HUDEP-2 (cell line): ENCODE measurements at regions not wholly inside any gene's neighbourhood (a gene's known extent, or its start where the extent isn't known, plus 50 kb on each side); places are given as distances from the start of the nearest gene placed in this dataset.

ENCODE experiments used
- DNase-seq, 76 experiments: peaks; one replicate each; lab custom pipeline; 2025; ENCODE audit not compliant: unreplicated experiment in 76 of 76; lab: John Stamatoyannopoulos, UW

- DNase-seq = no peak
Observed at GRCh38 chr13:62924395-62924794, 1508.7 kb upstream of the PCDH20 start.

- no peak for DNase-seq
Observed at GRCh38 chr13:62920159-62920558, 1504.5 kb upstream of the PCDH20 start.

- no peak for DNase-seq
Observed at GRCh38 chr13:62919491-62919890, 1503.8 kb upstream of the PCDH20 start.

GRCh38 chr13:62910541-62911060 is 1495.0 kb upstream of the PCDH20 start:
- DNase-seq = no peak

- DNase-seq = no peak
Observed at GRCh38 chr13:62908321-62908720, 1492.7 kb upstream of the PCDH20 start.

GRCh38 chr13:62906896-62907295 is 1491.2 kb upstream of the PCDH20 start:
- DNase-seq = no peak

- DNase-seq = no peak
Observed at GRCh38 chr13:62906469-62906868, 1490.8 kb upstream of the PCDH20 start.

- no peak for DNase-seq
Observed at GRCh38 chr13:62887046-62887445, 1471.4 kb upstream of the PCDH20 start.

GRCh38 chr13:62879071-62879470 is 1463.4 kb upstream of the PCDH20 start:
- DNase-seq = no peak

GRCh38 chr13:62875118-62875640 is 1459.5 kb upstream of the PCDH20 start:
- DNase-seq = no peak

- no peak for DNase-seq
Observed at GRCh38 chr13:62850331-62850730, 1434.7 kb upstream of the PCDH20 start.

GRCh38 chr13:62847520-62847919 is 1431.9 kb upstream of the PCDH20 start:
- no peak for DNase-seq

- no peak for DNase-seq
Observed at GRCh38 chr13:62846302-62846701, 1430.7 kb upstream of the PCDH20 start.

GRCh38 chr13:62839338-62839737 is 1423.7 kb upstream of the PCDH20 start:
- DNase-seq = no peak

- no peak for DNase-seq
Observed at GRCh38 chr13:62838929-62839328, 1423.3 kb upstream of the PCDH20 start.

GRCh38 chr13:62837895-62838294 is 1422.2 kb upstream of the PCDH20 start:
- no peak for DNase-seq

- no peak for DNase-seq
Observed at GRCh38 chr13:62829486-62829885, 1413.8 kb upstream of the PCDH20 start.

- no peak for DNase-seq
Observed at GRCh38 chr13:62799931-62800436, 1384.3 kb upstream of the PCDH20 start.

GRCh38 chr13:62799038-62799535 is 1383.4 kb upstream of the PCDH20 start:
- DNase-seq = no peak

GRCh38 chr13:62793850-62794249 is 1378.2 kb upstream of the PCDH20 start:
- DNase-seq = no peak

- no peak for DNase-seq
Observed at GRCh38 chr13:62781866-62782265, 1366.2 kb upstream of the PCDH20 start.

- DNase-seq = no peak
Observed at GRCh38 chr13:62779161-62779560, 1363.5 kb upstream of the PCDH20 start.

- DNase-seq = no peak
Observed at GRCh38 chr13:62767473-62767872, 1351.8 kb upstream of the PCDH20 start.
